A549 (cell line): ENCODE measurements at regions not wholly inside any gene's neighbourhood (a gene's known extent, or its start where the extent isn't known, plus 50 kb on each side); places are given as distances from the start of the nearest gene placed in this dataset.

Source experiments
- ATAC-seq, 2 experiments: fragments of 200-7000 bp in 1 of 2; fragments of >200 bp in 1 of 2; cut with Nextera tagmentation in 1 of 2; cut with Tn5 transposase in 1 of 2; 3 replicates each; pipeline versions ENCODE4 v1.8.0 to v1.9.1; 2018 to 2020; ENCODE audit warnings: mild to moderate bottlenecking in 1 of 2, moderate library complexity in 1 of 2
- CTCF ChIA-PET: fragments of 300-600 bp; sonication (Branson Sonifier 250); formaldehyde crosslinking; extraction: SDS; loops from one replicate; lab custom pipeline; 2021; ENCODE audit warnings: antibody characterized with exemption, inconsistent platforms; lab: Yijun Ruan, JAX
- POLR2A ChIA-PET: fragments of 350-600 bp; formaldehyde crosslinking; extraction: SDS; loops from one replicate; lab custom pipeline; 2021; ENCODE audit warnings: antibody characterized with exemption, inconsistent platforms; lab: Yijun Ruan, JAX
- DNase-seq, 2 experiments: peaks; one replicate each; pipeline versions ENCODE4 v3.0.0 to v3.0.0-alpha.2; 2011 to 2016; ENCODE audit warnings: low read depth in 1 of 2, low spot score in 1 of 2
- FAIRE-seq: peaks from 2 replicates; lab custom pipeline; 2011; peaks lifted over from hg19 to GRCh38; lab: Jason Lieb, UNC
- H3K27ac ChIP-seq, 2 experiments: fragments of >200 bp; sonication (Bioruptor Twin); formaldehyde crosslinking; 3 replicates each; pipeline ENCODE4 v1.5.1; 2016 to 2017
- H3K4me1 ChIP-seq: fragments of >200 bp; sonication (Bioruptor Twin); formaldehyde crosslinking; 3 replicates; pipeline ENCODE4 v1.6.1; 2016
- H3K4me2 ChIP-seq: fragments of >200 bp; sonication (Bioruptor Twin); formaldehyde crosslinking; 3 replicates; pipeline ENCODE4 v1.6.1; 2016
- H3K4me3 ChIP-seq: fragments of >200 bp; sonication (Bioruptor Twin); formaldehyde crosslinking; 3 replicates; pipeline ENCODE4 v1.5.1; 2016
- H3K9me3 ChIP-seq: fragments of >200 bp; sonication (Bioruptor Twin); formaldehyde crosslinking; 3 replicates; pipeline ENCODE4 v1.6.1; 2016
- ATOH8 ChIP-seq: fragments of 250-450 bp; sonication (Bioruptor Pico); IDR thresholded peaks from 2 replicates; pipeline ENCODE4 v1.5.0; 2020; ENCODE audit warnings: low read depth, mild to moderate bottlenecking, moderate library complexity
- BCL3 ChIP-seq: fragments of >200 bp; sonication (Bioruptor Twin); formaldehyde crosslinking; IDR thresholded peaks from 3 replicates; pipeline ENCODE4 v1.6.1; 2016
- BHLHE40 ChIP-seq: IDR thresholded peaks from 2 replicates; pipeline ENCODE4 v1.6.1; 2012; ENCODE audit warnings: low read depth, low read length, inconsistent platforms
- CBX2 ChIP-seq: fragments of 200-600 bp; sonication (generic); IDR thresholded peaks from 2 replicates; pipeline ENCODE4 v1.6.1; 2016; ENCODE audit warnings: low read depth, mild to moderate bottlenecking, borderline replicate concordance
- CHD4 ChIP-seq: fragments of 200-600 bp; sonication (generic); IDR thresholded peaks from 2 replicates; pipeline ENCODE4 v1.6.1; 2016; ENCODE audit warnings: antibody characterized with exemption, mild to moderate bottlenecking, borderline replicate concordance
- EHMT2 ChIP-seq: fragments of 200-600 bp; sonication (generic); IDR thresholded peaks from 2 replicates; pipeline ENCODE4 v1.6.1; 2016; ENCODE audit warnings: antibody characterized with exemption, low read depth, mild to moderate bottlenecking, moderate library complexity
- ELK1 ChIP-seq: fragments of 150-350 bp; IDR thresholded peaks from 2 replicates; pipeline ENCODE4 v1.6.1; 2014; ENCODE audit warnings: low read depth, mild to moderate bottlenecking, low read length
- EP300 ChIP-seq, 2 experiments: fragments of >200 bp; sonication (Bioruptor Twin); formaldehyde crosslinking; IDR thresholded peaks; 2 replicates in 1 of 2; 3 replicates in 1 of 2; pipeline ENCODE4 v1.6.1; 2016 to 2017
- ESRRA ChIP-seq: fragments of 150-350 bp; IDR thresholded peaks from 2 replicates; pipeline ENCODE4 v1.6.1; 2014; ENCODE audit warnings: mild to moderate bottlenecking, low read length, borderline replicate concordance
- FOSB ChIP-seq: fragments of 250-450 bp; sonication (Bioruptor Pico); IDR thresholded peaks from 2 replicates; pipeline ENCODE4 v1.5.0; 2020; ENCODE audit warnings: mild to moderate bottlenecking, moderate library complexity
- FOXS1 ChIP-seq: fragments of 250-450 bp; sonication (Bioruptor Pico); IDR thresholded peaks from 2 replicates; pipeline ENCODE4 v1.5.0; 2020; ENCODE audit warnings: mild to moderate bottlenecking, moderate library complexity
- GATA3 ChIP-seq: IDR thresholded peaks from 2 replicates; pipeline ENCODE4 v1.6.1; 2012; ENCODE audit warnings: borderline replicate concordance
- HEYL ChIP-seq: fragments of 250-450 bp; sonication (Bioruptor Pico); IDR thresholded peaks from 2 replicates; pipeline ENCODE4 v1.8.0; 2021; ENCODE audit warnings: mild to moderate bottlenecking, moderate library complexity
- HOXA7 ChIP-seq: fragments of 250-450 bp; sonication (Bioruptor Pico); IDR thresholded peaks from 2 replicates; pipeline ENCODE4 v1.5.0; 2020; ENCODE audit warnings: mild to moderate bottlenecking, moderate library complexity
- HOXB13 ChIP-seq: fragments of 250-450 bp; sonication (Bioruptor Pico); IDR thresholded peaks from 2 replicates; pipeline ENCODE4 v1.5.0; 2020; ENCODE audit warnings: low read depth, mild to moderate bottlenecking, moderate library complexity
- KDM1A ChIP-seq: fragments of 200-600 bp; sonication (generic); IDR thresholded peaks from 2 replicates; pipeline ENCODE4 v1.6.1; 2016; ENCODE audit warnings: low read depth, mild to moderate bottlenecking
- KDM5A ChIP-seq: fragments of 200-600 bp; sonication (generic); IDR thresholded peaks from 2 replicates; pipeline ENCODE4 v1.6.1; 2016; ENCODE audit warnings: antibody characterized with exemption, mild to moderate bottlenecking
- MAZ ChIP-seq: fragments of 150-350 bp; IDR thresholded peaks from 2 replicates; pipeline ENCODE4 v1.6.1; 2014; ENCODE audit warnings: antibody characterized with exemption, low read depth, low read length, borderline replicate concordance
- NPAS2 ChIP-seq: fragments of 250-450 bp; sonication (Bioruptor Pico); IDR thresholded peaks from 2 replicates; pipeline ENCODE4 v1.8.0; 2022; ENCODE audit warnings: mild to moderate bottlenecking, moderate library complexity, borderline replicate concordance
- NR3C1 ChIP-seq: fragments of >200 bp; sonication (Bioruptor Twin); formaldehyde crosslinking; IDR thresholded peaks from 3 replicates; pipeline ENCODE4 v1.6.1; 2017
- PBX3 ChIP-seq: IDR thresholded peaks from 2 replicates; pipeline ENCODE4 v1.6.1; 2012
- POLR2AphosphoS2 ChIP-seq: conservative IDR thresholded peaks from 2 replicates; pipeline ENCODE4 v1.6.1; 2012; ENCODE audit warnings: low read length, improper control_type of control experiment, inconsistent platforms
- RARB ChIP-seq: fragments of 250-450 bp; sonication (Bioruptor Pico); IDR thresholded peaks from 2 replicates; pipeline ENCODE4 v1.8.0; 2021; ENCODE audit warnings: mild to moderate bottlenecking, moderate library complexity
- REST ChIP-seq: fragments of 200-600 bp; sonication (generic); IDR thresholded peaks from 2 replicates; pipeline ENCODE4 v1.6.1; 2016; ENCODE audit warnings: antibody characterized with exemption, mild to moderate bottlenecking, moderate library complexity
- RFX5 ChIP-seq: fragments of 450-650 bp; IDR thresholded peaks from 2 replicates; pipeline ENCODE4 v1.7.1; 2014; ENCODE audit warnings: antibody characterized with exemption, mild to moderate bottlenecking, moderate library complexity
- TFCP2L1 ChIP-seq: fragments of 250-450 bp; sonication (Bioruptor Pico); IDR thresholded peaks from 2 replicates; pipeline ENCODE4 v1.5.0; 2021; ENCODE audit warnings: mild to moderate bottlenecking
- ZSCAN20 ChIP-seq: fragments of 250-450 bp; sonication (Bioruptor Pico); IDR thresholded peaks from 2 replicates; pipeline ENCODE4 v1.8.0; 2022; ENCODE audit warnings: mild to moderate bottlenecking, moderate library complexity
- WGBS: methylation state at CpG from one replicate; pipeline ENCODE4 v1.1.6; 2017; ENCODE audit errors: missing lambda C conversion rate; 5-methylcytosine and 5-hydroxymethylcytosine counted together

GRCh38 chrX:525134-525533 is 105.5 kb upstream of the SHOX start:
- TF ChIP-seq PBX3 (no peak), ATOH8 (CRISPR knock-in tag) (no peak), ESRRA (no peak), KDM1A (no peak), HEYL (CRISPR knock-in tag) (no peak), GATA3 (no peak), NPAS2 (CRISPR knock-in tag) (no peak), CBX2 (no peak), HOXA7 (CRISPR knock-in tag) (no peak), NR3C1 (no peak), ELK1 (no peak), BCL3 (no peak), FOSB (CRISPR knock-in tag) (no peak), CHD4 (no peak), TFCP2L1 (no peak), EHMT2 (no peak)
- DNase-seq (no peak), ATAC-seq (no peak), FAIRE-seq (no peak)
- 32% methylated on average over 8 of the region's 8 CpGs for WGBS
- ChIA-PET CTCF (no interaction called here), POLR2A (no interaction called here)
- no peak overlapping the region for H3K27ac ChIP-seq
- H3K4me1 ChIP-seq, result peaks cover 15% of the 10 kb centered on the region
- H3K4me2 ChIP-seq, result no peak overlapping the region
- no peak overlapping the region for H3K4me3 ChIP-seq
- peaks cover 13% of the 10 kb centered on the region; the same call in 2 of the 3 replicates for H3K9me3 ChIP-seq

GRCh38 chrX:526295-527224 is 104.0 kb upstream of the SHOX start:
- Histone ChIP-seq H3K4me3 (0 out of 3 replicates have a peak overlapping the region, but pooled peaks have one; percentile 16), H3K27ac (peak overlapping the region in 1 of 2 experiments; percentile 46; a peak in 2 of 6 replicates), H3K9me3 (peaks cover 14% of the 10 kb centered on the region; the same call in 2 of the 3 replicates), H3K4me2 (peak overlapping the region; percentile 73), H3K4me1 (peaks cover 15% of the 10 kb centered on the region)
- POLR2A ChIA-PET, result no interaction called here
- CTCF ChIA-PET, result no interaction called here
- ATAC-seq, result peak; percentile 92 to 93
- peak; percentile 33 to 92 for DNase-seq
- 11% methylated on average over 28 of the region's 29 CpGs for WGBS
- FAIRE-seq, result no peak
- TF ChIP-seq EP300 (IDR thresholded peaks at IDR 0.05) (peak in 1 of 2 experiments; percentile 45; a peak in 2 of 5 replicates), RFX5 (no peak), KDM5A (no peak), ZSCAN20 (CRISPR knock-in tag) (no peak), POLR2AphosphoS2 (no peak), RARB (CRISPR knock-in tag) (no peak), ELK1 (no peak), BHLHE40 (no peak), NR3C1 (no peak), ESRRA (no peak), HOXB13 (no peak), HEYL (CRISPR knock-in tag) (no peak), MAZ (no peak), FOXS1 (CRISPR knock-in tag) (no peak), REST (no peak), NPAS2 (CRISPR knock-in tag) (no peak), CHD4 (no peak)
